Cerebellar nuclear complex (tissue), 1 donor: ENCODE measurements at regions not wholly inside any gene's neighbourhood (a gene's known extent, or its start where the extent isn't known, plus 50 kb on each side); places are given as distances from the start of the nearest gene placed in this dataset.
"Not testable (repeated sequence)": the region's sequence is repeated elsewhere in the genome, so short reads cannot be mapped to it uniquely, and the experiment has no call there.

Source experiments
- DNase-seq, 2 experiments: peaks; one replicate each; lab custom pipeline; 2025; lab: John Stamatoyannopoulos, UW

DNA sequence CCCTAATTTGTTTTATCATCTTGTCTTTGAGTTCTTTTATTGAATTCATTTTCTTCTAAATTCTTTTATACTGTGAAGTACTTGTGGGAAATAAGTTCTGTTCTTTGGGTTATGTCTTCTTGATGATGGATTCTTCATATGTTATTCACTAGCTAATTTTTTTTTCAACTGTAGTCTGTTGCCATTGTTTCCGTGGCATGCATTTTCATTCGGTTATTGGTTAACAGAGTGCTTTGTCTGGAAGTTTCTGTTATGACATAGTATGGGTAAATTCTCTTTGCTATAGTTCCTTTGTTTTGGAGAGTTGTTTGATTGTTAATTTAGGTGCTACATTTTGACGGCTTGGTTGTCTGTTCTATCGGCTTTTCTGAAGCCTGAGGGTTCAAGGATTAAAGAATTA is 184.9 kb upstream of the AADAT start:
- DNase-seq, result no peak

DNA sequence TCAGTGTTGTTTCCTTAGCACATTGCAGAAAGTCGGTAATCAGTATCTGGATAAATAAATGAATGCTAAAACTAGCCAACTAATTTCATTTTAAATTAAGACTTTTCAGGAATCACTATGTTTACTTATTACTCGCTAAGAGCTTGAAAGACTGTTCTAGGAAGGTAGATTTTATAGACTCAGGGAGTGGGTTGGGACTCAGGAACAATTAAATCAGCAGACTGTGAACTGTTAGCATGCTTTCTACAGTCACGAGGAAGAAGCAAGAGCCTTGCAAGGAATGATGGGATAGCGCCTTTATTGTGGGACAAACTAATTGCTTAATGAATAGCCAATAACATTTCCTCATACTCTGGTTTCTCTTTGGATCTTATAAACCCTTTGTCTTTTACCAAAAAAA is 183.2 kb upstream of the AADAT start:
- no peak for DNase-seq

DNA sequence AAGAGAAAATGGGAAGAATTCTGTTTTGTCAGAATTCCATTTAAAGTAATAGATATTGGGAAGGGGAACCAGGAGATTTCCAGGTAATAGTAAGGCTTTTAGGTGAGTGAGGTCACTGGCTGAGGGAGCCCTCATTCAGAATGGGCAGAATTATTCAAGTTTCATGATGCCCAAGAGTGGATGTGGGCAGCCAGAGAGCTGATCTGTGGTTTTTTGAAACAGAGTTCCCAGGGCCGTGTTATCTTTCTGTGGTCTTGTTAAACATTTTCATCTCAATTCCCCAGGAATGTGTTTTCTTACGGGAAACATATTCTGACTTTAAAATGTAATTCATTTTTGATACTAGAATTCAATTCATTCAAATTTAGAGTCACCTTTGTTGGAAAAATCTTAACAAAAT is 182.0 kb upstream of the AADAT start:
- DNase-seq, result no peak

DNA sequence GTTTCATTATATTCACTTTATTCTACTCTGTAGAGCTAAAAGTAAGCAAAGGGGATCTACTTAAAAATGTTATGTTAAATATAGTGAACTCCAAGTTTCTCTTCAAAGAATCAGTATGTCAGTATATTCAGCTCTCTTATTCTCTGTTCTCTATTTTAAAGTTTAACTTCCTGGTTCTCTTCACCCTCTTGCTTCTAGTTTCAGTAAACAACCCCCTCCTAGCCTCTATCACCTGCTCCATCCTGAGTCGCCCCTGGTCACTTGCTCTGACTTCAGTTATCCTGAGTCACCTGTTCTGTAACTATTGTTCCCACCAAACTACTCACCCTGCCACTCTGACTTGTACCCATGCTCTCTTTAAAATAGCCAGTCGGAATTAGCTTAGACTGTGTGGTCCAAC is 180.9 kb upstream of the AADAT start:
- DNase-seq, result no peak

DNA sequence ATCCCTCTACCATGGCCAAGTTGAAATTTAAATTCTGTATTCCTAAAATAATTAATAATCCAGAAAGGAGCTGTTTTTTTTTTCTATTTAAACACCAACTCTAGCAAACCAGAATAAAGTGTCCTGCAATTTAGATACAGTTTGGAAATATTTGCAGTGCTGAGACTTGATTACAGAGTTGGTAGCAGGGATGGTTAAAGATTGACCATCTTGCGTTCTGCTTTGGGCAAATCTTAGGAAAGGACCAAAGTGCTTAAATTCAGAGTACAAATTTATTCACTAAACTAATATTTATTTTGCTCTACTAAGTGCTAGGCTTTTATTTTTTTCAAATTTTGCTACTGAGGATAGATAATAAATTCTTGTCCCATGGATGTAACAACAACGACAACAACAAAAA is 180.2 kb upstream of the AADAT start:
- no peak for DNase-seq

DNA sequence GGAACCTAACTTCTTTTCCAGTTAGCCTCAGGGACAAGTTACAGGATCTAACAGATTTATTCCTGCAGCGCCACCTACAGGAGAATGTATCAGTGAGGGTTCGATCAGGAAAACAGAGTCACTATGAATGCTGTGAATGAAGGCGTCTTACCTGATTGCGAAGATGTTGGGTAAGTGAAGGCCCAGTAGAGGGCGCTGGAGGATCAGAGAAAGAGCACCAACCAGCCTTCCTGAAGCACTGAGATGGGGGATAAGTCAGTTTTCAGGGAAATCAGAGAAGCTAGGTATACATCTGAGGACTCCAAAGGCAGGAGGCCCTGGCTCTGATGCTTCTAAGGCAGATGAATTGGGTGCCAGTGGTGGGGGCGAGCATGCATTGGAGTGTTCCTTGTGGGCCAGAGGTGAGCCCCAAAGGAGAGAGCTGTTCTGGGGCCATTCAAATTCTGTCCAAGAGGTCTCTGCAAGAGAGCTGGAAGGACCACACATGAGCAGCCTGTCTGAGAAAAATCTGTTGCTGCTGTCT is 169.9 kb upstream of the AADAT start:
- DNase-seq, result no peak

DNA sequence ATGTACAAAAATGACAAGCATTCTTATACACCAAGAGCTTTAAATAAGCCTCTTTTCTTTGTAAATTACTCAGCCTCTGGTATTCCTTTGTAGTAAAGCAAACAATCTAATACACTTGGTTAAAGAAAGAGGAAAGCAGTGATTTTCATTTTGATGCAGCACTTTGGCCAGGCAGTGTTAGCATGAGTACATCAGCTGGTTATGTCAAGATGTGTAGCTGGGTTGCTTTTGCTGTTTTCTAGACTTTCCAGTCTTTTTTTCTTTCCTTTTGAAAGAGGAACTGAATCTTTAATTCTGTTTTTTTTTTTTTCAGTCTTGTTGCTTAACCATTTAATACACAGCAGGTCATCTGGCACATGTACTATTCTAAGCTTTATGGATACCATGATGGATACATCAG is 167.1 kb upstream of the AADAT start:
- DNase-seq, result no peak

DNA sequence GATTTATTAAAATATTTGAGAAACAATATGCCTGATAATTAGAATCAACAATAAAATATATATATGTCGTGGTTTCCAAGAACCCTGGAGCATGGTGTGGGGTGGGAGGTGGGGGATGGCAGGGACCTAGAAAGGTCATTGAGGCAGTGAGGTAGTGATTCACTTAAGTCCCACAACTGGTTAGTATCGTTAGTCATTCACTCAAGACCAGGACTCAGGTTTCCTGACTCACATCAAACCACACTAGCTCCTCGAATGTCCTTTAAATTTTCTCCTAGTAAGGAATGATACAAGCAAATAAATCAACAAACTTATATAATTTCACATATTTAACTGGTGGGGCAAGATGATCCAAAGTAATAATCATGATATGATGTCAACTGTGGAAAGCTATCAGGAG is 158.8 kb upstream of the AADAT start:
- DNase-seq, result no peak

DNA sequence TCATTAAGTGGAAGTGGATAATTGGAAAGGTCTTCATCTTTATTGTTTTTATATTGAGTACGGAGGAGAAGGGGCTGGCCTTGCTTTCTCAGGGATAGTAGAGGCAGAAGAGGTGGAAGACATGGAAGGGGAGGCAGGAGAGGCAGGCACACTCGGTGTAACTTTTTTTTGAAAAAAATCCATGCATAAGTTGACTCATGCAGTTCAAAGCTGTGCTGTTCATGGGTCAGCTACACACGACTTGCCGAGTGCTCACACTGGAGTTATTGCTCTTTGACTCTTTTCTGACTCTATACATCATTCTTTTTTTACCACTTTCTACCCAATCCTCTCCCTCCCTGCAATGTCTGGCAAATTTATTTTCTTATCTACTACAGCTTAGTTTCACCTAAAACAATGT is 158.3 kb upstream of the AADAT start:
- DNase-seq, result no peak

DNA sequence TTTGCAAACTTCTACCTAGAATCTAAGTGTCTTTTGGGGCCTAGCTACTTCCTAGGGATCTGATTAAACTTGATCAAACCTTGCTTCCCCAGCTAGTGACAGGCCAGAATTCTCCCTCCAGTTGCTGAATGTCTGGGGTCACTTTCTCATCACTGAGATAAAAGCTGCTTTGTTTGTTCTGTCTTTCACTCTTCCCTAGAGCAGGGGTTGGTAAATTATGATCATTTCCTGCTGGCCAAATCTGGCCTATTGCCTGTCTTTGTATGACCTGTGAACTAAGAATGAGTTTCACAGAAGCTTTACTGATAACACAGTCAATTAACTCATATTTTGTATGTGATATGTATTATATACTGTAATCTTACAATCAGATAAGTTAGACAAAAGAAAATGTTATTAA is 157.8 kb upstream of the AADAT start:
- DNase-seq, result no peak

DNA sequence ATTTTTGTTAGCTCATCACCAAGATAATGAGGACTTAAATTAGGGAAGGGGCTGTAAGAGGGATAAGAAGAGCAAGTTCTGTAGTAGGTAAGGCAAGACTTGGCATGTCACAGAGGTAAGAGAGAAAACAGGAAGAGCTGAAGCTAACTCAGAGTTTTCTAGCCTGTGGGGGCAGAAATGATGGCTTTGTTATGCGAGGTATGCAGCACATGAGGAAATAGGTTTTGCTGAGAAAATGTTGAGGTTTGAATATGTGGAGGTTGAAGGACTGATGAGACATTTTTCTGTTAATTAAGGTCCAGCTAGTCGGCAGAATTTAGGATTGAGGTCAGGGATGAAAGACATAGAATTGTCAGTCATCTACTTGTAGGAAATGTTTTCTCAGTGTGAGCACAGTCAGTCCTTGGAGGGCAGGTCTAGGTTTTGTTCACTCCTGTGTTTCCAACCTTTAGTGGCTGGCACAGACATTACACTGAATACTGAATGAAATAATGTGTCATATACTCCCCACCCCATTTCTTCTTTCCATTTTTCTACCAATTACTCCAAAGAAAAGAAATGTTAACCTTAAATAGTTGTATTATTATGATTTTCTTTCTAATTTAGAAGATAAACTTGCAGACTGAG is 154.0 kb upstream of the AADAT start:
- DNase-seq, result no peak

DNA sequence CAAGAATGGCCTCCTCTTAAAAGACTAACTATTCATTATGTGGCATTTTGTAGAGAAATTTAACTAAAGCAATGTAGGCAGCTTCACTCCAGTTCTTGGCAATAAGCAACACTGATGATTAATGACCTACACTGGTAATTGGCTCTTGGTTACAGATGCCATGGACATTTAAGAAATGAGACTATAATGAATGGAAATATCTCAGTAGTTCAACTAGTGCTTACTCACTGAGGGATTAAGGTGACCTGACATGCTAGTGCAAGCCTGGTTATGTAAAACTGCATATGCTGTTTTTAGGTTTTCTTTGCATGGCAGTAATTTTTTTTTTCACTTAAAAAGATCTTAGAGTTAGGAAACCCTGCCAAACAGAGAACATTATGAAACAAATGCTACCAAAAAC is 152.7 kb upstream of the AADAT start:
- no peak for DNase-seq

DNA sequence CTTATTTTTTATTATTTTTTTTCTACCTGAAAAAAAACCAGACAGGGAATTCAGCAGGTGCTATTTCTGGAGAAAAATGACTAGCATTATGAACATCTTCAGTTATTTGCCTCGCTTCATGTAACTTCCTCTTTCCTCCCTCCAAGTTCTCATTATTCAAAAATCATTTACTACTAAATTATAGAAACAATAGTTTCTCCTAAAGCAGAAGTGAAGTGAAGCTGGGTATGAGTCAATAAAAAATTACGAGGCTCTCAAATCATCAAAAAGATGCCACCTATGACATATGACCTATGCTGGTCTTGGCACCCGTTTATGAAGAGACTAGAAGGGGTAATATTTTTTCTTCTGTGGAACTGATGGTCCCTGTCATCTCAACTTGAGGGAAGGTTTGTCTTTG is 145.0 kb upstream of the AADAT start:
- no peak for DNase-seq

DNA sequence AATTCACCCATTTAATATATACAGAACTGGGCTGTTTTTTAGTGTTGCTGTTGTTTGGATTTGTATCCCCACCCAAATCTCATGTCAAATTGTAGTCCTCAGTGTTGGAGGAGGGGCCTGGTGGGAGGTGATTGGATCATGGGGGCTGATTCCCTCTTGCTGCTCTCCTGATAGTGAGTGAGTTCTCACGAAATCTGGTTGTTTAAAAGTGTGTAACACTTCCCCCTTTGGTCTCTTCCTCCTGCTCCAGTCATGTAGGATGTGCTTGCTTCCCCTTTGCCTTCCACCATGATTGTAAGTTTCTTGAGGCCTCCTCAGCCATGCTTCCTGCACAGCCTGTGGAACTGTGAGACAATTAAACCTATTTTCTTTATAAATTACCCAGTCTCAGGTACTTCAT is 141.6 kb upstream of the AADAT start:
- no peak for DNase-seq

DNA sequence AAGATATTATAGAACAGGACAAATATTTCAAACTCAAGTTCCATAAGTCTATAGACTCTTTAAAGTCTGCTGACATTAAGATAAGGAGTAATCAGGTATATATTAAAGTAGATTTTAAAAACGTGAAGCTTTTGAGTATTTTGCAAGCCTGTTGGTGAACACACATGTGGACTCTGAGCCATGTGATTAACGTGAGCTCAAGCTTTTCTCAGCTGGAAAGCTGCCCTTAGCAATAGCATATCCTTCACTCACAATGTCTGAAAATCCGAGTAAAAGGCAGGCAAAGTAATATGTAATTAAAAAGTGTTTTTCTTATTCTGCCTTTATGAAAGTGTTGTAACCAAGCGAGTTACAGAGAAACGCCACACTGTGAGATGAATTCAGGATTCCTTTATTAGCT is 140.5 kb upstream of the AADAT start:
- DNase-seq, result no peak

DNA sequence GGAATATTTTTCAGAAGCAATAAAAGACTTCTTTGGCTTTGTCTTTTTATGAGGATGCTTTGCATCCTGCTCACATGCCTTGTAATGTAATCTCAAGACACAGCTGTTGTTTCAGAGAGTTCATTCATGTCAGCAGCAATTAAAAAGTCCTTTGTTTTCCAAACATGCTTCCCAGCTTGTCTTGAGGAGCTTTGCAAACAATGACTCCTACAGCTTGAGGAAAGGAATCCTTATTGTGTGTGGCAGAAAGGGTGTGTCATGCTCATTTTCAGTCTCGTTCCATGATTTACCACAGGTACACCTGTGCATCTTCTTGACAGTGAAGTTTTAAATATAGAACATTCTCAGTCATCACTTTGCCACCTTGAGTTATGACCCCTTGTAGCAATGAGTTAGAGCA is 139.2 kb upstream of the AADAT start:
- DNase-seq, result no peak

DNA sequence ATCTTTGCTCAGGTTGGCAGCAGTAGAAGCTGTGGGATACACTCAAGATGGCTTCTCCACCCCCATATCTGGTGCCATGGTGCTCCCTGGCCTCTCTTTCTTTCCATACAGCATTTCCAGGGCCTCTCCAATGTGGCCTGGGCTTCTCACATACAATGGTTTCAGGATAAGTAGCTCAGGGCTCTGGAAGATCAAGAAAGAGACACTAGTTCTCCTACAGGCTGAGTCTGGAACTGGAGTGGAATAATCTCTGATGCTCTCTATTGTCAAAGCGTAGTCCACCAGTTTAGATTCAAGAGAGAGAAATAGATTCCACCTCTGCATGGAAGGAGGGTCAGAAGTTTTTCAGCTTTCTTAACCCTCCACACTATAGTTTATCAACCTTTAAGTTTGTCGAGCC is 138.2 kb upstream of the AADAT start:
- DNase-seq, result no peak

DNA sequence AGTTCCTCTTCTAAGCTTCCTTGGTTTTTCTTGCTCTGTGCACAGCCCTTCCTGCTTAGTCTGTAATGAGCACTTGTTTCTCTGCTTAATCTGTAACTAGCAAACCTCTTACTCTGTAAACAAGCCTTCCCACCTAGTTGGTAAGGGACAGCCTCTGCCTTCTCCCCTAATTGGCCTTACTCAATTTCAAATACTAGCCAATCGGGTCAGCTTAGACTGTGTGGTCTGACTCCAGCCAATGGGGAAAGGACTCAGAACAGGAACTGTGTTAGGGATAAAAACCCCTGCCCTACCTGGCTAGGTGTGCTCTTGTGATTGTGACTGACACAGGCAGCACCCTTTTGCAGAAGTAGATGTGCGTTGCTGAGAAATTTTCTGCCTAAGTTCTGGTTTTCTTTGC is 136.5 kb upstream of the AADAT start:
- DNase-seq, result no peak

DNA sequence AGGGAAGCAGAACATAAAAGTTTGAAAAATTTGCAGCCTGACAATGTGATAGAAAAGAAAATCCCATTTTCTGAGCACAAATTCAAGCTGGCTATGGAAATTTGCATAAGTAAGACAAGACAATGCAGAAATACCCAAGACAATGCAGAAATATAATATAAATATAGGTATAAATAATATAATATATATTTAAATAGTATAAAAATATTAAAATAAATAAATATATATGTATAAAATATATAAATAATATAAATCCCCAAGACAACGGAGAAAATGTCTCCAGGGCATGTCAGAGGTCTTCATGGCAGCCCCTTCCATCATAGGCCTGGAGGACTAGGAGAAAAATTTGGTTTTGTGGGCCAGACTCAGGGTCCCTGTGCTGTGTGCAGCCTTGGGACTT is 125.0 kb upstream of the AADAT start:
- DNase-seq, result no peak

DNA sequence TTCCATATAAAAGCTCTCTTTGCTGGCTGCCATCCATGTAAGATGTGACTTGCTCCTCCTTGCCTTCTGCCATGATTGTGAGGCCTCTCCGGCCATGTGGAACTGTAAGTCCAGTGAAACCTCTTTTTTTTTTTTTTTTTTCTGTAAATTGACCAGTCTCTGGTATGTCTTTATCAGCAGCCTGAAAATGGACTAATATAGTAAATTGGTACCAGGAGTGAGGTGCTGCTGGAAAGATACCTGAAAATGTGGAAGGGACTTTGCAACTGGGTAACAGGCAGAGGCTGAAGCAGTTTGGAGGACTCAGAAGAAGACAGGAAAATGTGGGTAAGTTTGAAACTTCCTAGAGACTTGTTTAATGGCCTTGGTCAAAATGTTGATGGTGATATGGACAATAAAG is 124.3 kb upstream of the AADAT start:
- no peak for DNase-seq

DNA sequence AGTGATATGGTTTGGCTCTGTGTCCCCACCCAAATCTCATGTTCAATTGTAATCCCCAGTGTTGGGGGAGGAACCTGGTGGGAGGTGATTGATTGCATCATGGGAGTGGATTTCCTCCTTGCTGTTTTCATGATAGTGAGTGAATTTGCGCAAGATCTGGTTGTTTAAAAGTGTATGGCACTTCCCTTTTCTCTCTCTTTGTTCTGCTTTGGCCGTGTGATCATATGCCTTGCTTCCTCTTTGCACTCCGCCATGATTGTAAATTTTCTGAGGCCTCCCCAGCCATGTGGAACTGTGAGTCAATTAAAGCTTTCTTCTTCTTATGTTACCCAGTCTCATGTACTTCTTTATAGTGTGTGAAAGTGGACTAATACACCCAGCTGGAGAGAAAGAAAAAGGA is 113.0 kb upstream of the AADAT start:
- DNase-seq, result no peak

DNA sequence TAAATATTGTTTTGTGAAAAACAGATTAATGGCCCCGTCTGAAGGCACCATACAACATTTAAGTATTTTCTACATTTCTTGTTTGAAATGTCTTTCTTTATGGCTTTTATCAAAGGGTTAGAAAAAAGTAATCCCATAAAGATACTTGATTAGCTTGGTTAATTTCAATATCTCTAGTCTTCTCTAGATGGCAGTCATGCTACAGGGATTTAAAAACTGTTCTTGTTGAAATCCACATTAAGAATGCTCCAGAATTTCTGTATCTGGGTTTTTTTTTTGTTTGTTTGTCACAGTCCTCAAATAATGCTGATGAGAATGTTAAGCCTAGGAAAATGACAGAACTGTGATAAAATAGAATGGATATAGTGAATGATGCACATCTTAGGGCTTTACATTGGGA is 109.0 kb upstream of the AADAT start:
- no peak for DNase-seq

DNA sequence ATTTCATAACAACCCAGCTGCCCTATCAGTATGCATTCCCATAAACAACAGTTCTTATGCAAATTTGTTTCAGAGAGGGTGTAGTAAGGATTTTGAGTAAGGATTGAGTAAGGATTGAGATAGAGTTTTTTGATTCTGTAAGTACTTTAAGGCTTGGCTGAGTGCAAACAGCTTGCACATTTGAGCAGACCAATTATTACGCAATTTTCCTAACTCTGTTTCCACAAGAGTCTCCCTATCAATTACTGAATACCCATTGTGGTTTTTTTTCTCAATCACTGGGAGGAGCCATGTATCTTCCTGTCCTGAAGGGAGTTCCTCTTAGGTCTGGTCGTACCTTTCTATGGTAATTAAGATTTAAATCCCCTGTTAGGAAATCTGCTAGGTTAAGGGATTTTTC is 105.0 kb upstream of the AADAT start:
- DNase-seq, result not testable (repeated sequence)

DNA sequence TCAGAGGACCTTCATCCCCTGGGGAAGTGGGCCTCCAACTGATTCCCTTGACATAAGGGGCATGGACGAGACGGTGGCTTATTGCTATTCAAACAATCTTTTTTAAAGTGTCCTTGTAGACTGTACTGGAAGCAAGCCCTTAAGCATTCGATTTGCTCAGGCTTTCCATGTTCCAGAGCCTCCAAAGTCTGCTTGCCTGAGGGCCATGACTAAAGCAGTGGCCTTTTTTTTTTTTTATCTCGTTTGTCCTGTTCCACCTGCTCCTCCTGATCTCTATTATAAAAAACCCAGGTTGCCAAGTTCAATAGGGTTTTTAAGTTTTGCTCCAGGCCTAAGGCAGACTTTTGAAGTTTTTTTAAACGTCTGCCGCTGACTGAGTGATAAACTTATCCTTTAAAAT is 103.7 kb upstream of the AADAT start:
- no peak for DNase-seq

DNA sequence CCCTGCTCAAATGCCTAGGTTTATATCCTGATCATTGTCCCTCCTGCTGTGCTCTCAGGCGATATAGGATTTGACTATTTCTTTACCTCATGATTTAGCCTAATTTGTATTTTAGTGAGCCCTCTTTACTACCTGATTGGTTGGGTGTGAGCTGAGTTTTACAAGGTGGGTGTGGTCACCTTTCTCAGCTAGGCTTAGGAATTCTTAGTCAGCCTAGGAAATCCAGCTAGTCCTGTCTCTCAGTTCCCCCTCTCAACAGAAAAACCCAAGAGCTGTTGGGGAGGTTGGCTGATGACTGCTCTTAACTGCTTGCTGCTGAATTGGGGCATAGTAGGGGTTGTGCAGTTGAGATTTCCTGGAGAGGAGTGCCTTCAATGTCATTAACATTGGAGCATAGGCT is 100.5 kb upstream of the AADAT start:
- DNase-seq, result no peak
